ENCODE measurements at regions not wholly inside any gene's neighbourhood (a gene's known extent, or its start where the extent isn't known, plus 50 kb on each side); places are given as distances from the start of the nearest gene placed in this dataset.
"Not testable (repeated sequence)": the region's sequence is repeated elsewhere in the genome, so short reads cannot be mapped to it uniquely, and the experiment has no call there.

GRCh38 chr4:79545292-79545691 is 137.3 kb upstream of the GK2 start:
- not testable (repeated sequence) for TF ChIP-seq POLR2A (IDR thresholded peaks at IDR 0.05; ENCODE audit: low read depth, low read length); MAFK (IDR thresholded peaks at IDR 0.05; ENCODE audit: low read depth, low read length); RAD21 (IDR thresholded peaks at IDR 0.05; ENCODE audit: low read length); USF2 (IDR thresholded peaks at IDR 0.05; ENCODE audit: low read depth, low read length); RFX5 (IDR thresholded peaks at IDR 0.05; ENCODE audit: low read depth, low read length); CTCF (conservative IDR thresholded peaks at IDR 0.05; ENCODE audit: low read depth, low read length); CEBPB (IDR thresholded peaks at IDR 0.05; ENCODE audit: low read depth, low read length); FOS (IDR thresholded peaks at IDR 0.05; ENCODE audit: low read depth, low read length); RCOR1 (IDR thresholded peaks at IDR 0.05; ENCODE audit: insufficient replicate concordance, low read length); MAZ (IDR thresholded peaks at IDR 0.05; ENCODE audit: borderline replicate concordance, low read depth, low read length); SMC3 (IDR thresholded peaks at IDR 0.05; ENCODE audit: low read depth, low read length); BHLHE40 (IDR thresholded peaks at IDR 0.05; ENCODE audit: low read depth, low read length)

Data from IMR-90 (cell line).